ENCODE measurements at regions not wholly inside any gene's neighbourhood (a gene's known extent, or its start where the extent isn't known, plus 50 kb on each side); places are given as distances from the start of the nearest gene placed in this dataset.
"Not testable (repeated sequence)": the region's sequence is repeated elsewhere in the genome, so short reads cannot be mapped to it uniquely, and the experiment has no call there.

DNA sequence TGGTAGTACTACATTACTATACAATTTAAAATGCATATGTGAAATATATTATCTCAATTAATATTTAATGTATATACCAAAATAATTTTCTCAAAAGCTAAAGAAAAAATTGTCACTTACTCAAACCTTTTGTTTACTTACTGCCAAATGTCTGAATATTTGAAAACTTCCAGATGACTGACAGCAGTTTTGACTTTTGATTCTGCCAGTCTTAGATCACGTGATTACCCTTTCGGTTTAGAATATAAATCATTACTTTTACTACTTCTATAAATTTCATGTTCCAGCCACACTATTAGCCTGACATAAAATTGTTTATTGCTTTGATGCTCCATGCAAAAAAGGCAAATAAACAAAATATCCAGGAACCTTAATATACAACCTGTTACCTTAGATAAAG lies 680.7 kb upstream of the ID4 start:
- DNase-seq (ENCODE audit: low spot score): no peak

DNA sequence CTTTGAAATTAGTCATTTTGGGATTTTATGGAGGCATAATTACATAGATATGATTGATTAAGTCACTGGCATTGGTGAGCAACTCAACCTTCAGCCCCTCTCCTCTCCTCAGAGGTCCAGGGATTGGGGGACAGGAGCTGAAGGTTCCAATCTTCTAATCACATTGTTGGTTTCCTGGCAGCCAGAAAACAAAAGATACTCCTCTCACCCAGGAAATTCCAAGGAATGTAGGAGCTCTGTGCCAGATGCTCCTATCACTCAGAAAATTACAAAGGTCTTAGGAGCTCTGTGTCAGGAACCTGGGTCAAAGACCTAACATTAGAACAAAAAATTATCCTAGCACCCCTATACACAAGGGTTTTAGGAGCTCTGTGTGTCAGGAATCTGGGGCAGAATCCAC lies 679.7 kb upstream of the ID4 start:
- DNase-seq (ENCODE audit: low spot score): no peak

DNA sequence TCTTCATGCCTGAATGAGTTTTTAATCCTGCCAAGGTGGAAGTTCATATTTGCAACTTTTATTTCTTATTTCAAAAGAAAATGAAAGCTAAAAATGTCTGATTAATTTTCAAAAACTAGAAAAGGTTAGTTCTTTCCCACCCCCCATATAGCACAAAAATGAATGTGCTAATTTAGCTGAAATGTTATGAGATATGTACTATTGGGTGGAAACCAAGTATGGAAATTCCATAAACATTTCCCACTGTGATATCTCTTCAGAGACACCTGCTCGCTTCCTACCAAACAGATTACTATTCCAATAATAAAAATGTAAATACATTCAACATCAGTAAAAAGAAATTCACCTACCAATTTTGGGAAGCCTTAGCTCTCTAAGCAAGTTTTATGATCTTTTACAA lies 678.6 kb upstream of the ID4 start:
- no peak for DNase-seq (ENCODE audit: low spot score)

DNA sequence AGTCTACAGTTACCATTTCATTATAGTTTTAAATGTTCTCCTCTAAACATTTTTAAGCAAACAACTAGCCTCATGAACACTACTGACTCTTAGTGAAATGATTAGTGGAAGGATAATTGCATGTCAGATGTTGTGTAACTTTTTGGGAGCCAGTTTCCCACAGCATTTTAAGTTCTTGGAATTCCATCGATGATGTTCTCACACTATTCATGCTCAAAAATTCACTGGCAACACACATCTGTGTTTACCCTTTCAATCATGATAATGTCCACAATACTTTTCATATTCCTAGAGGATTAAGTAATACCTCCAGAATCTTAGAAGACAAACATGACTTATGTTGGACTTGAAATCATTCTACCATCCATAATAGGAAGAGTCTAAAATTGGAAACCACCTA lies 678.1 kb upstream of the ID4 start:
- no peak for DNase-seq (ENCODE audit: low spot score)

DNA sequence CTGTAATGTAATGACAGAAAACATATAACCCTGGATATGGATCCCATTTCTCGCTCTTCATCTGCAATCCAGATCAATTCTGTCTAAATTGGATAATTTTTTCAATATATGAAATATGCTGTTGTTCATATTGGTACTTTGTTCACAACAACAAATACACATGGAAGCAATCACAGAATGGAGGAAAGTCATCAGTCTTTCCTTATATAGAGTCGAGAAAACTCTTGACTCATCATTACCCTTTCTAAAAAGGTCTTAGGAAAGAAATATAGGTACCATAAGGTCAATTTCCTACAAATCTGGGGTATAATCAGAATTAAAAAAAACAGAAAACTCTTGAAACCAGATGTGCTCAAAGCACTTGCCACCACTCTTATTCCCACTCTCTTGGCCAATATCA lies 677.6 kb upstream of the ID4 start:
- no peak for DNase-seq (ENCODE audit: low spot score)

DNA sequence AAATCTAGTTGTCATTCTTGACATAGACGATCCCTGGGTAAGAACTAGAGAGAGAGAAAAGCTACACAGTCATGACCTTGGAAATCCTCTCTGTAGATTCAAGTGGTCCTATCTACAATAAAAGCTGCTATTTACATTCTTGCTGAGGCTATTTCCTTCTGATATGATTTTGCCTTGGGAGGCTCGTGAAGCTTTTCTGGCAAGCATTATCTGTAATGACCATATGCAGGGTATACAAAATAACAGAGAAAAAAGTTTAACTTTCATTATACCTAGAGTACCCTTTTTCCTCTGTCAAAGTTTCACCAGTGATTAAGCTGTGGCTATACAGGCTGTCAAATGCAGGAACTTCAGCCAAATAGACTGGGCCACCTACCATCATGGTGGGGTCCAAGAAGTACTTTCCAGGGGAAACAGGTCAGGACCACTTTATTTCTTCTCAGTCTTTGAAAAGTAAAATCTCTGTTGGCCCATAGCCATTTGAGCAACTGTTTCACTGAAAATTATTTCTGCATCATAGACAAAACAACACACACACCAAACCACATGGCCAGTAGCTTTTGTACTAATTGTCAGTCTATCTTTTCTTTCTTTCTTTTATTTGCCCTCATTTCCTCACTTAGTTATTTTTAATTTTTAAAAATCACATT lies 677.0 kb upstream of the ID4 start:
- no peak for DNase-seq (ENCODE audit: low spot score)

DNA sequence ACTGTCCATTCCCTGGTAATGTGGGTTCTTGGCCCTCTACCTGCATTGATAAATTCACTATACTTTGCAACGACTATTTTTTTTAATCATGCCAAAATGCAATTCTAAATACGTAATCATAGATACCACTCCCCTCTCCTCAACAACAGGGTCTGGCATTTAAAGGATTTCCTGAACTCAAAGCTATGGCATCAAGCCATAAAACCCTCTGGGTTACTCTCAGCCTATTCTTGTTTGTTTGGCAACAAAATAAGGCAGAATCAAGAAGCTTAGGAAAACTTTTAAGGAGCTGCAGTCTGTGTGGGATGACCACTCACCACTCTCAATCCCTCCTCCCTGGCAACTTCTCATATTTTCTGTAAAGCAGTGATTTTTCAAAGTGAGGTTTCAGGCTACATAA lies 669.9 kb upstream of the ID4 start:
- DNase-seq (ENCODE audit: low spot score): no peak

DNA sequence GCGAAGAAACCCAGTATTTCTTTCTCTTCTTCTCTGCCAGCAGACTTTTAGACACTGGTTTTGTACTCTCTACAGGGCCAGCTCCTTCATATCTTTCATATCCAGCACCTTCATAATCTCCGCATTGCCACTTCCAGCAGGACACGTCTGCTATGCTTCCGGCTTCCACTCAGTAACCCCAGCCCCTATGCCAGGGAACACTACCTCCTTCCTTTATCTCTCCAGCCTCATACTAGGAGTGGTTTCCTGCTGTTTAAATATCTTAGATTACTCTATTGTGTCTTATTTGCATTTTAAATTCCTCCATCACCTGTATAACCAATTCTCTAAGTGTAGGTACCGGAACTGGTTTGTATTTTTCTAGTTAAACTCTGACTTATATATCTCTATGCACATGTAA lies 667.8 kb upstream of the ID4 start:
- no peak for DNase-seq (ENCODE audit: low spot score)

DNA sequence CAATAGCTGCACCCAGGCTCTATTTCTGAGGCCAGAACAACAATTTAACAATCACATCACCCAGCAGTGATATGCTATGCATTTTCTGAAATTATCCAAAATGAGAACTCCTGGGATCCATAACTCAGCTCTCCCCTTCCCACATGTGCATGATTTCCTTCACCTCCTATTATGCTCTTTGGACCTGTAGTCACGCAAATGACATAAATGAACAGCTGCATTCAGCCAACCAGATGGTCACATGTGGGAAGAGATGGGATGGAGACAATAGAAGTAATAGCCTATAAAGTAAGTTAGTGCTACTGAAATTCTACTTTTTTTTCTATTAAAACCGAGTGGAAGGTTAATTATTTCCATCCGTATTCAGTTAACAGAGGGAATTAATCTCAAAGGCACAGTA lies 662.1 kb upstream of the ID4 start:
- no peak for DNase-seq (ENCODE audit: low spot score)

DNA sequence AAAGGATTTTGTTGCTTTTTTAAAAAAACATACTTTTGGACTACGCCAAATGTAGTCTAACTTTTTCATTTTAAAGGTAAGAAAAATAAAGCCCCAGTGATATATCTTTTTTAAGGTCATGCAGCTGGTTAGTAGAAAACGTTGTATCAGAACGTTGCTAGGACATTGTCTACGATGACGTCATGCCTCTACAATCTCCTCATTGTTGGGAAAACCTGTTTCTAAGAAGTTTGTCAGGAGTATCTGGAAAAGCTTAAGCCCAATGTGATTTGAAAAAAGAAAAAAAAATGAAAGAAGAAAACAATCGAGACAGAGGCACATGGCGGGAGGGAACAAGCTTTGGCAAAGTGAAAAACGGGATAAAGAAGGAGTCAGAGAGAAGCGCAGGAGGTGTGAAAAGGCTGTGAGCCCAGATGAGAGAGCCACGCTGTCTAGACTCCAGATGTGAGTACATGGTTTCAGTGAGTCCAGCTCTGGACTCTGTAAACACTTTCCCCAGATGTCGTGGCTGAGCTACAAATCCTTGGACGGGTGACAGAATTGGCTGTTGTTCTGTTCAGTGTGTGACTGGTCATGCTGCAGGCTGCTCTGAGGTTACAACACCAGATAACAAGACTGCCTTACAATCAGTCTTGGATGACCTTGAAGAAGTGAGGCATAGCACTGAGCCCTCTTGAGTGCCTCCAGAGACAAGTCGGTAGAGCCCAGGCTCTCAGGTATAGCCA lies 656.7 kb upstream of the ID4 start:
- no peak for DNase-seq (ENCODE audit: low spot score)

DNA sequence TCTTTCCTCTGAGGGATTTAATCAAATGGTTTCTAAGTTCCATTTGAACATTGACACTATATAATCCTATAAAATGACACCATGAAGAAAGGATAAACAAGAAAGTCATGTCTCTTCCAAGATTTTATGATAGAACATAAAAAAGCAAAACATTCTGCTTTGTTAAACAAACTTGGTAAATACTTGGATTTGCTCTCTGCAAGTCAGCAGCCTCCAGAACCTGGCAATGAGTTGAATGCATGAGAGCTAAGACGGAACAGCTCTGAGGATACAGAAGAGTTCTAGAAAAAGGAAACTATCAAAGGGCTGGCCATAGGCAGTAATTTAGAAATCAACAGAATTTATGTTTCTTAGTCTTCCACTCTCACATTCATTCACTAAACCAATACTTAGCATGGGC lies 656.0 kb upstream of the ID4 start:
- DNase-seq (ENCODE audit: low spot score): no peak

DNA sequence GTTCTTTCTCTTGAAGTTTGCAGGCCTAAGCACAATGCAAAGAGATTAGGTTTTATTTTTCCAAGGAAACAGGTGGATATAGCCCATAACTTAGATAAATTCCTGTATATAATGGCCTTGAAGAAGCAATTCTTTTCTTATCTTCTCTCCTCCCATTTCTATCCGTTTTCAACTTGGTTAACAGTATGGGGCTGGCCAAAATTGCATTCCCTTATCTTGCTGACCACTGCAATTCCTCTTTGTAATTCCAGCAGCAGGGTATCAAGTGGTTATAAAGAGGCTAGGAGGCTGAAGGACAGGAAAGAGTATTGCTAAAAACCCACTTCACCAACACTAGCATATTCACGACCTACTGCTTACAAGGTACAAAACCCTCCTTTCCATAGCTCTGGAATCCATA lies 643.5 kb upstream of the ID4 start:
- no peak for DNase-seq (ENCODE audit: low spot score)

DNA sequence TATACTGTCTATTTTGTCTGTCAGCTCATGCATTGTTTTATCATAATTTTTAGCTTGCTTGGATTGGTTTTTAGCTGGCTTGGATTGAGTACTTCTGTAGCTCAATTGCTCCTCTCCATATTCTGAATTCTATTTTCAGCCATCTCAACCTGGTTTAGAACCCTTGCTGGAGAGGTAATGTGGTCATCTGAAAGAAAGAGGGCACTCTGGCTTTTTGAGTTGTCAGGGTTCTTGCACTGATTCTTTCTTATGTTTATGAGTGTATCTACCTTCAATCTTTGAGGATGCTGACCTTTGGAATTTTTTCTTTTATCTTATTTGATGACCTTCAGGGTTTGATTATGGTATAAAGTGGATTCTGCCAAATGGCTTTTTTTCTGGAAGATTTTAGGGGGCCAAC lies 632.7 kb upstream of the ID4 start:
- no peak for DNase-seq (ENCODE audit: low spot score)

DNA sequence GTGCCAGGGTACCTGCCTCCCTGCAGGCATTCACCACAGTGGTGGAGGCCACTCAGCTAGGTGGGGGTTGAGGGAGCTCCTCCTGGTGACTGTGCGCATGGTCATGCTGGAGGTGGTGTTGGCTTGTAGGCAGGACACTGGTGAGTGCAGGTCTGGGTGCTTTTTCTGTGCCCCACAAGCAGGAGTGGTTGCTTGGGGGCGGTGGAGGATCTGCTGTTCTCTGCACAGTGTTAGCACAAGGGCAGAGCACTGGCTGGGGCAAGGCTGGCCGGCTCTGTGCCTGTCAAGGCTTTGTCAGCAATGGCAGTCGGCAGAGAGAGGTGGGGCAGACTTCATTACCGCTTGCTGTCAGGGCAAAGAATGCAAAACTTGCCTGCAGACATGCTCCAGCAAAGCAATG lies 632.1 kb upstream of the ID4 start:
- DNase-seq (ENCODE audit: low spot score): no peak

DNA sequence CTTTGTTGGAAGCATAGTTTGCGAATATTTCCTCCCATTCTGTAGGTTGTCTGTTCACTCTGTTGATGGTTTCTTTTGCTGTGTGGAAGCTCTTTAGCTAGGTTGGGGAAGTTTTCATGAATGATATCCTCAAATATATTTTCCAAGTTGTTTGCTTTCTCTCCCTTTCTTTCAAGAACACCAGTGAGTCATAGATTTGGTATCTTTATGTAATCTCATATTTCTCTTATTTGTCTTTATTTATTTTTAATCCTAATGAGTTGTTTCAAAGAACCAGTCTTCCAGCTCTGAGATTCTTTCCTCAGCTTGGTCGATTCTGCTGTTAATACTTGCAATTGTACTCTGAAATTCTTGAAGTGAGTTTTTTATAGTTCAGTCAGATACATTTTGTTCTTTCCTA lies 628.0 kb upstream of the ID4 start:
- no peak for DNase-seq (ENCODE audit: low spot score)

DNA sequence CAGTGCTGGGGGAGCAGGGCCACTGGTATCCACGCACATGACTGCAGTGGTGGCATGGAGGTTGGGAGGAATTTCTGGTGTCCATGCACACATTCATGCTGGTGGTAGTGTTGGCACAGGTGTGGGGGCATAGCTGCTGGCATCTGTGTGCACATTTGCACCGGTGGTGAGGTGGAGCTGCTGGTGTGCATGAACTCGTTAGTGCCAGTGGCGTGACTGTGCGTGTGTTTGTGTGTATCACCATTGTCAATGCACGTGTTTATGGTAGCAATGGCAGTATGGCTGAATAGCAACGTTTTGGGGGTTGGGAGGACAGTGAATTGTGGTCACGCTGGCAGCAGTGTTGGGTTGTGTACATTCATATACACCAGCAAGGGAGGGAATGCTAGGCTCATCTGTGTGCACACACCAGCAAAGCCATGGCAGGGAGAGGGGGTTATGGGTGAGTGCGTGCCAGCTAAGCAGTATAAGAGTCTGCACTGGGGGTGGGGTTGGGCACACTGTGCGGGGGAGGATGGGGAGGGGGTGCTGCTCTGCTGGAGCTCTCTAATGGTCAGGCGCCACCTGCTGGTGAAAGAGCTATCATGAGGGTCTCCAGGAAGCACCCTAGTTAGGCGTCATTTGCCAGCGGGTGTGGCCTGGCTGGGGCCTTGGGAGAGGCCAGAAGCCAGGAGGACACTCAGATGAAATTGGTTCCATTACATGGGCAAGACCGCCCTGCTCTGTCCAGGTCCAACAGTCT lies 626.1 kb upstream of the ID4 start:
- no peak for DNase-seq (ENCODE audit: low spot score)

DNA sequence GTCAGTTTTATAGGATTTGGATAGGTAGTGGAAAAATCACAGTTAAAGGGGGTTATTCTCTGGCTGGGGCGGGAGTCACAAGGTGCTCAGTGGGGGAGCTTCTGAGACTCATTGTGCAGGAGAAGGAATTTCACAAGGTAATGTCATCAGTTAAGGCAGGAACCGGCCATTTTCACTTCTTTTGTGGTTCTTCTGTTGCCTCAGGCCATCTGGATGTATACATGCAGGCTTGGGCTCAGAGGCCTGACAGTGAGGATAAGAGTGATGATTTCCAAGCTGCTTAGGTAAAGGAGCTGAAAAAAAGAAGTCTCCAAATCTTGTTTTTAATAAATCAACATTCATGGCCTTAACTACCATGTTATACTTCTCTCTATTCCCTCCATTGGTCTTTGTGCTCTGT lies 622.9 kb upstream of the ID4 start:
- no peak for DNase-seq (ENCODE audit: low spot score)

DNA sequence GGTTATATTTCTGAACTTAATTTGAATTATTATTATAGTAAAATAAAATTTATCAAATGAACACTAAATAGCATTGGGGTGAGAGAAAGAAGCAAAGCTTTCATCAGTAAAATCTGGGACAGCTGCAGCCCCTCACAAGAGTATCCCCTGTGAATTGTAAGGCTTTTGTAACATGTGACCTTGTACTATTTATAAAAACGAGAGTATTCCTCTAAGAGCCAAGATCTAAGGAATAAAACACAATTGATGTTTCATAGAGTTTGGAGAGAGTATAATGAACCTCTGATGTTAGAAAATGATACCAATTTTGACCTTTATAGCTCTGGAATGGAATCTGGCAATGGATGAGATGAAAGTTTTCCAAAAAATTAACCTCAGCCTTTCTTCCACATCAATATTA lies 617.2 kb upstream of the ID4 start:
- DNase-seq (ENCODE audit: low spot score): no peak

DNA sequence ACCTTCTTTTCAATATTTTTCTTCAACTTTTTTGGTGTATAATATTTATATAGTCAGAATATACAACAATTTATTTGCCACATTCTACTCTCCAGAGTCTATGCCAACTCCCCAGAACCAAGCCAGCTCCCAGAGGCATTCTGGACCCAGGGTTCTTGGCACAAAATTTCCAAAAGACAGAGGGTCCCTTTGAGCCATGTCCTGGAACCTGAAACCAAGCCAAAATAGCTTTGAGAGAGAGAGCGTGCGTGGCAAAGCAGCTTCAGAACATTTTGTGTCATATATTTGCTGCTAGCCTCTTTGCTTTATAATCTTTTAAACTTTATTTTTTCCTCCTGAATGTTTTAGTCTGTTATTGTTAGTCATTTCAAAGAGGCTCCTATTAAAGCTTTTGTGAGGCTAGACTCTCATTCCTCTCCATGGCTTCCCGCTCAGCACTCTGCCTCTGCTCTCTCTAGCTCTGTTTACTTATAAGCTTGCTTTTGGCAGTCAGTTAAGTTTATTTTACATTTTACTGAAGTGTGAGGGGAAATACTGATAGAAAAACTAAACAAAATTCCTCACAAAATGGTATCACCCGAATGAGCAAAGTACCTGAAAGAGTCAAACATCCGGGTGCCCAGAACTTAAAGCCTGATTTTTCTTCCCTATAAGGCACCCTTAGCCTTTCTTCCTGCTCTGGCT lies 605.1 kb upstream of the ID4 start:
- no peak for DNase-seq (ENCODE audit: low spot score)

DNA sequence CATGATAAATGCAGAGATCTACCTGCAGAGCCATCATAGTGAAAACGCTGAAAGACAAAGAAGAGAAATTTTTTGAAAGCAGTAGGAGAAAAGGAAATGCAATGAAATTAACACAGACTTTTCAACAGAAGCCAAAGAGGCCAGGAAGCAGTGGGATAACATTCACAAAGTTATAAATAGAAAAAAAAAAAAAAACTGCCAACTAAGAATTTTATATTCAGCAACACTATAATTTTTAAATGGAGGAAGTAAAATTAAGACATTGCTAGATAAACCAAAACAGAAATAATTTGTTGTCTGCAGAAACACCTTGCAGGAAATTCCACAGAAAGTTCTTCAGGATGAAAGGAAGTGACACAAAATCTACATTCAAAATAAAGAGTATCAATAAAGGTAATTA lies 591.5 kb upstream of the ID4 start:
- DNase-seq (ENCODE audit: low spot score): no peak

DNA sequence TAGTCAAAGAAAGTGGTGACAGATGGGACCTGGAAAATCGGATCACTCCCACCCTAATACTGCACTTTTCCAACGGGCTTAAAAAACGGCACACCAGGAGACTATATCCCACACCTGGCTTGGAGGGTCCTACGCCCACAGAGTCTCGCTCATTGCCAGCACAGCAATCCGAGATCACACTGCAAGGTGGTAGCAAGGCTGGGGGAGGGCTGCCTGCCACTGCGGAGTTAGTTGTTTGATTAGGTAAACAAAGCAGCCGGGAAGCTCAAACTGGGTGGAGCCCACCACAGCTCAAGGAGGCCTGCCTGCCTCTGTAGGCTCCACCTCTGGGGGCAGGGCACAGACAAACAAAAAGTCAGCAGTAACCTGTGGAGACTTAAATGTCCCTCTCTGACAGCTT lies 590.0 kb upstream of the ID4 start:
- not testable (repeated sequence) for DNase-seq (ENCODE audit: low spot score)

DNA sequence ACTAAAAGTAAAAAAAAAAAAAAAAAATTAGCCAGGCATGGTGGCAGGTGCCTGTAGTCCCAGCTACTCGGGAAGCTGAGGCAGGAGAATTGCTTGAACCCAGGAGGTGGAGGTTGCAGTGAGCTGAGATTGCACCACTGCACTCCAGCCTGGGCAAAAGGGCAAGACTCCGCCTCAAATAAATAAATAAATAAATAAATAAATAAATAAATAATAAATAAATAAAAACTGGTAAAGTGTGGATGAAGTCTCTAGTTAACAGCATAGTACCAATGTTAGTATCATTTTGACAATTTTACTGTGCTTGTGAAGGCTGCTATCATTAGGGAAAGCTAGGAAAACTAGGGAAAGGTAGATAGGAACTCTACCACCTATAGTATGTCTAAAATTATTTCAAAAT lies 581.0 kb upstream of the ID4 start:
- not testable (repeated sequence) for DNase-seq (ENCODE audit: low spot score)

DNA sequence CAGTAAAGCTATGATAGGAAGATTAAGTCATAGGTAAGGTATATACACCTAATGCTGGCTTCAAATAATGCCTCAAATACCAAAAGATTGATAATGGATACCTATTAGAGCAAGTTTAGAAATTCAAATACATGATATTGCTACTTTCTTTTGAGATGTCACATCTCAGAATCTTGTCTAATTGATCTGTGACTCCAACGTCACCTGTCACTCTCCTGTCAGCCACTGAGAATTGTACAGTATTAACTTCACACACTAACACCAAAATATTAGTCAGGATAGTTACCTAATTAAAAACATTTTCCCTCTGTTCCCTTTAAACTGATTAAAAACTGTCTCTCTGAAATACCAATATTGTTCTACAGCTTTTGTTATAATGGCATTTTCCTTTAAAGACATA lies 575.5 kb upstream of the ID4 start:
- DNase-seq (ENCODE audit: low spot score): no peak

Data from hepatic stellate cell (primary cell).